CD4-positive, alpha-beta T cell (primary cell): ENCODE measurements at regions not wholly inside any gene's neighbourhood (a gene's known extent, or its start where the extent isn't known, plus 50 kb on each side); places are given as distances from the start of the nearest gene placed in this dataset.

Source experiments
- ATAC-seq: fragments of 200-7000 bp; cut with Tn5 transposase; one replicate; pipeline ENCODE4 v1.10.0; 2022; ENCODE audit warnings: mild to moderate bottlenecking; ENCODE audit not compliant: poor library complexity
- CTCF ChIA-PET: fragments of 350-600 bp; sonication (Branson Sonifier 250); formaldehyde crosslinking; loops from one replicate; lab custom pipeline; 2021; ENCODE audit warnings: antibody characterized with exemption, inconsistent platforms; lab: Charles Lee
- POLR2A ChIA-PET: fragments of 350-600 bp; sonication (Branson Sonifier 250); formaldehyde crosslinking; loops from one replicate; lab custom pipeline; 2021; ENCODE audit warnings: antibody characterized with exemption, inconsistent platforms; lab: Charles Lee
- DNase-seq, 14 experiments: peaks; one replicate each; pipeline ENCODE4 v3.0.0-alpha.2; 2013 to 2020; ENCODE audit warnings: mixed read lengths in 2 of 14
- H3K27ac ChIP-seq, 2 donors: one replicate each; pipeline versions ENCODE4 v1.5.1 to v1.7.0; 2013; ENCODE audit warnings: low read length in 2 of 2, low read depth in 1 of 2, mild to moderate bottlenecking in 1 of 2
- H3K27me3 ChIP-seq, 2 experiments: 1 replicate in 1 of 2; 2 replicates in 1 of 2; pipeline versions ENCODE4 v1.6.1 to v1.7.0; 2013; ENCODE audit warnings: low read length in 2 of 2, control low read depth in 1 of 2, mild to moderate bottlenecking in 1 of 2, moderate library complexity in 1 of 2; ENCODE audit not compliant: insufficient read depth in 2 of 2, control insufficient read depth in 1 of 2
- H3K36me3 ChIP-seq: one replicate; pipeline ENCODE4 v1.6.1; 2013; ENCODE audit warnings: low read length, control low read depth; ENCODE audit not compliant: insufficient read depth
- H3K4me1 ChIP-seq: one replicate; pipeline ENCODE4 v1.6.1; 2013; ENCODE audit warnings: low read length, control low read depth; ENCODE audit not compliant: insufficient read depth
- H3K4me3 ChIP-seq: one replicate; pipeline ENCODE4 v1.5.1; 2013; ENCODE audit warnings: mild to moderate bottlenecking, low read length, moderate library complexity
- H3K9me3 ChIP-seq, 2 experiments: 1 replicate in 1 of 2; 2 replicates in 1 of 2; pipeline versions ENCODE4 v1.6.1 to v1.7.0; 2013; ENCODE audit warnings: low read length in 2 of 2, mild to moderate bottlenecking in 2 of 2, control low read depth in 1 of 2, moderate library complexity in 1 of 2; ENCODE audit not compliant: control insufficient read depth in 1 of 2, insufficient read depth in 1 of 2
- H3K27ac Mint-ChIP-seq: one replicate; pipeline ENCODE4 v1.8.0; 2020; ENCODE audit warnings: mixed read lengths
- H3K27me3 Mint-ChIP-seq: one replicate; pipeline ENCODE4 v1.8.0; 2021; ENCODE audit warnings: mixed read lengths
- H3K36me3 Mint-ChIP-seq: one replicate; pipeline ENCODE4 v1.8.0; 2021; ENCODE audit warnings: low read depth, mixed read lengths
- H3K4me1 Mint-ChIP-seq: one replicate; pipeline ENCODE4 v1.8.0; 2021; ENCODE audit warnings: low read depth, mixed read lengths
- H3K4me3 Mint-ChIP-seq: one replicate; pipeline ENCODE4 v1.8.0; 2020; ENCODE audit warnings: mild to moderate bottlenecking, mixed read lengths
- H3K9me3 Mint-ChIP-seq: one replicate; pipeline ENCODE4 v1.8.0; 2020; ENCODE audit warnings: mixed read lengths
- intact Hi-C, 2 experiments: fragments of 100-400 bp; cut with DNase I in 1 of 2; cut with micrococcal nuclease in 1 of 2; formaldehyde crosslinking; loops; one replicate each; pipeline versions ENCODE4 v1.15.1 to v1.9.0; 2023 to 2025; cut with DNase I, micrococcal nuclease
- TF ChIP-seq, protein P1 (sequence below): fragments of 200-600 bp; IDR thresholded peaks from one replicate; pipeline ENCODE4 v1.8.0; 2022; ENCODE audit warnings: antibody characterized with exemption, mild to moderate bottlenecking

DNA sequence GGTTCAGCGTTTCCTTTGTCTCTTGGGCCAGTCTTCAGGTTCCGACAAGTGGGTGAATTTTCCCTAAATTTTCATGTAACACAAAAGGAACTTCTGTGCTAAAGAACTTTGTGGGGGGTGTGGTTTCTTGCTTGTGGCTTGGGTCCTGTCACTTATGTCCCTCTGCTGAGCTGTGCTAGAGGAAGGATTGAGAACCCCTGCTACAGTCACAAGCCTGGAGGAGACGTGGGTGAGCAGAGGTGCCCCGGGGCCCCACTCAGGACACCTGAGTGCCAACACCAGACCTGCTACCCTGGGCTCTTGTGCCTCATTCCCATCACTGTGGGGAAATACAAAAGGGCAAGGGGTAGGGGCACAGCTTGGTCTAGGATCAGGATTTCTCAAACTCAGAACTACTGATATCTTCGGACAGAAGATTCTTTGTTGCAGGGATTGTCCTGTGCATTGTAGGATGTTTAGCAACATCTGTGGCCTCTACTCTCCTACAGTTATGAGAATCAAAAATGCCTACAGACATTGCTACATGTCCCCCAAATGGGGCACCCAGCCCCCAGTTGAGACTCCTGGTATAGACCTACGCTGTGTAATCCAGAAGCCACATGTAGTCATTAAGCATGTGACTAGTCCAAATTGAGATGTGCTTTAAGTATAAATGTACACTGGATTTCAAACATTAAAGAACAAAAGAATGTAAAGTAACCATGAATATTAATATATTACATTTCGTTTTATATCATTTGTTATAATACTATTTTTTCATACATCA, 128.7 kb downstream of the LY86 start:
- intact Hi-C loops: no loop called here
- Histone ChIP-seq H3K4me1 (peaks cover 9% of the 10 kb centered on the region), H3K4me3 (no peak overlapping the region), H3K36me3 (no peaks in the 10 kb centered on the region), H3K27me3 (peaks cover 0 to 2% of the 10 kb centered on the region in 2 experiments), H3K27ac (no peak overlapping the region), H3K9me3 (no peaks in the 10 kb centered on the region)
- Mint-ChIP-seq H3K36me3 (no peaks in the 10 kb centered on the region), H3K4me1 (peaks cover 17% of the 10 kb centered on the region), H3K27ac (no peak overlapping the region), H3K4me3 (no peak overlapping the region), H3K9me3 (no peaks in the 10 kb centered on the region), H3K27me3 (no peaks in the 10 kb centered on the region)
- DNase-seq: no peak
- CTCF ChIA-PET: no interaction called here
- POLR2A ChIA-PET: no interaction called here
- TF ChIP-seq, protein P1, sequence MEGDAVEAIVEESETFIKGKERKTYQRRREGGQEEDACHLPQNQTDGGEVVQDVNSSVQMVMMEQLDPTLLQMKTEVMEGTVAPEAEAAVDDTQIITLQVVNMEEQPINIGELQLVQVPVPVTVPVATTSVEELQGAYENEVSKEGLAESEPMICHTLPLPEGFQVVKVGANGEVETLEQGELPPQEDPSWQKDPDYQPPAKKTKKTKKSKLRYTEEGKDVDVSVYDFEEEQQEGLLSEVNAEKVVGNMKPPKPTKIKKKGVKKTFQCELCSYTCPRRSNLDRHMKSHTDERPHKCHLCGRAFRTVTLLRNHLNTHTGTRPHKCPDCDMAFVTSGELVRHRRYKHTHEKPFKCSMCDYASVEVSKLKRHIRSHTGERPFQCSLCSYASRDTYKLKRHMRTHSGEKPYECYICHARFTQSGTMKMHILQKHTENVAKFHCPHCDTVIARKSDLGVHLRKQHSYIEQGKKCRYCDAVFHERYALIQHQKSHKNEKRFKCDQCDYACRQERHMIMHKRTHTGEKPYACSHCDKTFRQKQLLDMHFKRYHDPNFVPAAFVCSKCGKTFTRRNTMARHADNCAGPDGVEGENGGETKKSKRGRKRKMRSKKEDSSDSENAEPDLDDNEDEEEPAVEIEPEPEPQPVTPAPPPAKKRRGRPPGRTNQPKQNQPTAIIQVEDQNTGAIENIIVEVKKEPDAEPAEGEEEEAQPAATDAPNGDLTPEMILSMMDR: no peak
- no peak for ATAC-seq

GRCh38 chr6:6717953-6718352, 129.4 kb downstream of the LY86 start:
- H3K9me3 Mint-ChIP-seq: no peaks in the 10 kb centered on the region
- Histone ChIP-seq H3K36me3 (no peaks in the 10 kb centered on the region), H3K27me3 (peaks cover 0 to 2% of the 10 kb centered on the region in 2 experiments), H3K4me1 (peaks cover 1% of the 10 kb centered on the region), H3K4me3 (no peak overlapping the region), H3K9me3 (no peaks in the 10 kb centered on the region), H3K27ac (no peak overlapping the region)
- ChIA-PET POLR2A (no interaction called here), CTCF (no interaction called here)
- H3K27me3 Mint-ChIP-seq: no peaks in the 10 kb centered on the region
- TF ChIP-seq, protein P1: no peak
- DNase-seq: peak in 2 of 14 experiments; percentile 55 to 62
- intact Hi-C loops: no loop called here
- H3K4me3 Mint-ChIP-seq: no peak overlapping the region
- ATAC-seq: no peak
- H3K27ac Mint-ChIP-seq: no peak overlapping the region
- peaks cover 9% of the 10 kb centered on the region for H3K4me1 Mint-ChIP-seq
- H3K36me3 Mint-ChIP-seq: no peaks in the 10 kb centered on the region

- intact Hi-C loops: loop anchor here (5.0 to 10.0 kb wide), 3 partner anchors 383 to 1501 kb away; partner anchors contain the start of gene RREB1 (in 1 of the 2)
- Histone ChIP-seq H3K27ac (no peak overlapping the region), H3K9me3 (no peaks in the 10 kb centered on the region), H3K4me3 (no peak overlapping the region), H3K4me1 (peaks cover 15% of the 10 kb centered on the region), H3K27me3 (peaks cover 0 to 5% of the 10 kb centered on the region in 2 experiments), H3K36me3 (no peaks in the 10 kb centered on the region)
- Mint-ChIP-seq H3K4me1 (peaks cover 15% of the 10 kb centered on the region), H3K36me3 (no peaks in the 10 kb centered on the region), H3K4me3 (no peak overlapping the region), H3K27ac (no peak overlapping the region), H3K27me3 (no peaks in the 10 kb centered on the region), H3K9me3 (no peaks in the 10 kb centered on the region)
- CTCF ChIA-PET: interaction anchor here (1.5 kb wide), 1 partner anchor 165 kb away, joined by 4 read pairs; no protein-coding TSS in a partner anchor
- DNase-seq (no peak), ATAC-seq (no peak)
- POLR2A ChIA-PET: interaction anchor here (0.5 kb wide), 1 partner anchor 542 kb away, joined by 3 read pairs; no protein-coding TSS in a partner anchor
- TF ChIP-seq, protein P1: no peak
Observed at GRCh38 chr6:6721606-6722005, 133.1 kb downstream of the LY86 start.
